ENCODE measurements at regions not wholly inside any gene's neighbourhood (a gene's known extent, or its start where the extent isn't known, plus 50 kb on each side); places are given as distances from the start of the nearest gene placed in this dataset.
"Not testable (repeated sequence)": the region's sequence is repeated elsewhere in the genome, so short reads cannot be mapped to it uniquely, and the experiment has no call there.

GRCh38 chr7:68862261-68862660 lies 736.0 kb upstream of the AUTS2 start:
- Histone ChIP-seq H3K36me3 (no peaks in the 10 kb centered on the region), H3K27me3 (no peaks in the 10 kb centered on the region), H3K9me3 (no peaks in the 10 kb centered on the region), H3K4me1 (no peaks in the 10 kb centered on the region), H3K4me3 (no peak overlapping the region), H3K27ac (no peak overlapping the region)
- intact Hi-C loops (cut with DNase I): no loop called here
- DNase-seq (no peak), FAIRE-seq (no peak), ATAC-seq (no peak)
- no peak for TF ChIP-seq CTCF (IDR thresholded peaks at IDR 0.05)
- 81 to 88% methylated on average over 6 of the region's 6 CpGs for WGBS, 2 donors

GRCh38 chr7:68862736-68863135 lies 735.5 kb upstream of the AUTS2 start:
- DNase-seq (no peak), FAIRE-seq (no peak), ATAC-seq (no peak)
- TF ChIP-seq CTCF (IDR thresholded peaks at IDR 0.05): no peak
- H3K36me3 ChIP-seq: no peaks in the 10 kb centered on the region
- H3K4me1 ChIP-seq: no peaks in the 10 kb centered on the region
- no peak overlapping the region for H3K27ac ChIP-seq
- 70 to 82% methylated on average over 4 of the region's 4 CpGs for WGBS, 2 donors
- H3K9me3 ChIP-seq: no peaks in the 10 kb centered on the region
- intact Hi-C loops (cut with DNase I): no loop called here
- no peaks in the 10 kb centered on the region for H3K27me3 ChIP-seq
- no peak overlapping the region for H3K4me3 ChIP-seq

GRCh38 chr7:68865351-68866199 lies 732.7 kb upstream of the AUTS2 start:
- intact Hi-C loops (cut with DNase I): no loop called here
- no peak overlapping the region for H3K27ac ChIP-seq
- 60 to 66% methylated on average over 6 of the region's 6 CpGs for WGBS, 2 donors
- H3K36me3 ChIP-seq: no peaks in the 10 kb centered on the region
- no peak for FAIRE-seq
- no peak overlapping the region for H3K4me3 ChIP-seq
- ATAC-seq: no peak
- no peak for TF ChIP-seq CTCF (IDR thresholded peaks at IDR 0.05)
- H3K27me3 ChIP-seq: no peaks in the 10 kb centered on the region
- DNase-seq: no peak
- H3K9me3 ChIP-seq: no peaks in the 10 kb centered on the region
- no peaks in the 10 kb centered on the region for H3K4me1 ChIP-seq

DNA sequence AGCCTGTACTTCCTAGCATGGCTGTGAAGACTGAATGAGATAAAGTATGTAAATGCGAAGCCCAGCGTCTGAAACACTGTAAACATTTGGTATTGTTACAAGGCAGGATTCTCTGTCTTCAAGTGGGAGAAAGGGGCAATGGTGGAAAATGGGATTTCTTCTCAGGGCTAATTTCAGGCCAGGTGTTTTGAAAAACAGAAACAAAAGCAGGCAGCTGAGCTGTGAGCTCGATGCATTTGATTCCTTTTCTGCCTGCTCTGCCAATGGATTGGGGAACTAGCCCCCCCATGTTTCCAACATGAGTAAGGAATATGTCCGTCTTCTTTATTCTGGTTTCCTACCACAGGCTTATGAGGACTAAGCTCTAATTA lies 732.1 kb upstream of the AUTS2 start:
- FAIRE-seq (no peak), ATAC-seq (no peak), DNase-seq (no peak)
- no peaks in the 10 kb centered on the region for H3K4me1 ChIP-seq
- H3K4me3 ChIP-seq: no peak overlapping the region
- WGBS, 2 donors: 66 to 68% methylated on average over 4 of the region's 4 CpGs
- no peak overlapping the region for H3K27ac ChIP-seq
- H3K9me3 ChIP-seq: no peaks in the 10 kb centered on the region
- intact Hi-C loops (cut with DNase I): no loop called here
- H3K27me3 ChIP-seq: no peaks in the 10 kb centered on the region
- H3K36me3 ChIP-seq: no peaks in the 10 kb centered on the region
- TF ChIP-seq CTCF (IDR thresholded peaks at IDR 0.05): no peak

GRCh38 chr7:68866721-68867120 lies 731.6 kb upstream of the AUTS2 start:
- ATAC-seq; FAIRE-seq; H3K9me3 ChIP-seq; H3K27ac ChIP-seq; H3K4me1 ChIP-seq; H3K4me3 ChIP-seq; intact Hi-C loops (cut with DNase I); DNase-seq; H3K27me3 ChIP-seq; H3K36me3 ChIP-seq: not testable (repeated sequence)
- 62 to 73% methylated on average over 3 of the region's 3 CpGs for WGBS, 2 donors

Measured in pancreas (tissue), 10 donors.